Breast epithelium (tissue), 3 donors: ENCODE measurements at regions not wholly inside any gene's neighbourhood (a gene's known extent, or its start where the extent isn't known, plus 50 kb on each side); places are given as distances from the start of the nearest gene placed in this dataset.

Source experiments
- CTCF ChIP-seq, 3 donors: fragments of 450-650 bp; IDR thresholded peaks; one replicate each; pipeline ENCODE4 v1.5.1; 2016 to 2017; ENCODE audit warnings: antibody characterized with exemption in 3 of 3, mild to moderate bottlenecking in 3 of 3, moderate library complexity in 3 of 3
- POLR2A ChIP-seq: fragments of 450-650 bp; IDR thresholded peaks from one replicate; pipeline ENCODE4 v1.6.1; 2016; ENCODE audit warnings: antibody characterized with exemption, mild to moderate bottlenecking, moderate library complexity
- POLR2AphosphoS5 ChIP-seq, 3 donors: sonication (generic); formaldehyde crosslinking; IDR thresholded peaks; one replicate each; pipeline ENCODE4 v1.6.1; 2017; ENCODE audit warnings: antibody characterized with exemption in 3 of 3

DNA sequence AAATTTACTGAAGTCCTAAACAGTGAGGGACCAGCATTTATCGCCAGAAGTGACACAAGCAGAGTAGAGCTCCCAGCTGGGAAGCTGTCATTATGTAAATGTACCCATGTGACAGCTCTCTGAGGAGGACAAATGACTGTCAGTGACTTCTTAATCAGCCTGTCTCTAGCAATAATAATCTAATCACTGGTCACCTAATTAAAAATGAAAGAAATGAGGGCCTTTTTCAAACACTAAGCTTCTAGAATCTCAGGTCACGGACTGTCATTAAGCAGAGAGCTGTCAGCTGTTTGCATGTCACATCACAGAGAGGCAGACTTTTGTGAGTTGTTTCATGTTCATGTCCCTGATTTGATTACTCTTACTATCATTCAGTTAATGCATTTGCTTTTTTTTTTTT lies 77.9 kb upstream of the FBXL17 start:
- TF ChIP-seq POLR2AphosphoS5 (IDR thresholded peaks at IDR 0.05) (no peak), CTCF (IDR thresholded peaks at IDR 0.05) (no peak), POLR2A (no peak)
